Duodenal mucosa (tissue), 2 donors: ENCODE measurements at regions not wholly inside any gene's neighbourhood (a gene's known extent, or its start where the extent isn't known, plus 50 kb on each side); places are given as distances from the start of the nearest gene placed in this dataset.

ENCODE experiments used
- H3K27ac ChIP-seq: one replicate; pipeline ENCODE4 v1.7.0; 2013; ENCODE audit warnings: low read depth, low read length
- H3K27me3 ChIP-seq, 2 donors: one replicate each; pipeline ENCODE4 v1.7.0; 2013; ENCODE audit warnings: low read length in 2 of 2, control low read depth in 1 of 2; ENCODE audit not compliant: insufficient read depth in 2 of 2, control insufficient read depth in 1 of 2
- H3K36me3 ChIP-seq, 2 donors: one replicate each; pipeline ENCODE4 v1.7.0; 2013; ENCODE audit warnings: low read length in 2 of 2, control low read depth in 1 of 2; ENCODE audit not compliant: insufficient read depth in 2 of 2, control insufficient read depth in 1 of 2
- H3K4me1 ChIP-seq, 2 donors: one replicate each; pipeline ENCODE4 v1.7.0; 2013; ENCODE audit warnings: low read length in 2 of 2, control low read depth in 1 of 2; ENCODE audit not compliant: insufficient read depth in 2 of 2, control insufficient read depth in 1 of 2
- H3K4me3 ChIP-seq, 2 donors: one replicate each; pipeline ENCODE4 v1.7.0; 2013; ENCODE audit warnings: low read length in 2 of 2, low read depth in 1 of 2
- H3K9ac ChIP-seq, 2 donors: one replicate each; pipeline ENCODE4 v1.7.0; 2013; ENCODE audit warnings: low read length in 2 of 2, low read depth in 1 of 2
- H3K9me3 ChIP-seq, 2 donors: one replicate each; pipeline ENCODE4 v1.7.0; 2013; ENCODE audit warnings: low read length in 2 of 2, control low read depth in 1 of 2; ENCODE audit not compliant: control insufficient read depth in 1 of 2

DNA sequence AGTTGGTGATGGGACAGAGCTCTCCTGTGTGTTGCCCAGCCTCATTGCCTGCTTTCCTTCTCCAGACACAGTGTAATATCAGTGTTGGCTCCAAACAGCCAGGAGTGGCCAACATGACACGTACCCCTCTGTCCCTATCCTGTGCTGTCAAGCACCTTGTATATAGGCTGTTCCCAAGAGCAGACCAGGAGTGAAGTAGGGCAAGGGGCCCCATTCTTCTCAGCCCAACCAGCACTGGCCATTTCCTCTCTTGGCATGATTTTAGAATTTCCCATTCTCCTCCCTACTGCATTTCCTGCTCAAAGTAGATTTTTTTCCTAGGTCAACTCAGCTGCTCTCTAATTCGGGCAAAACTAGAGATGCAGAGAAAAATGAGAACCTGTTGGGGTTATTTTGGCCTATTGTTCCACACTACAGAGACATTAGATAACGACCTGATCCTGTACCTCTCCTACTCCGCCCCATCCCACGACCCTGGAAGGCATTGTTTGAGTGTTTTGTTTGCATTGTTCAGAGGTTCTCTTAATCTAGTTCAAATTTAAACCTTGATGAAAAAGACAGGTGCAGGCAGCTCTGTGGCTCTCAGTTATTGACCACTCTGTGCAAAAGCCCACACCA is 95.6 kb downstream of the RASSF10 start:
- H3K27me3 ChIP-seq = no peaks in the 10 kb centered on the region
- peaks cover 16 to 19% of the 10 kb centered on the region in 2 donors for H3K4me1 ChIP-seq
- H3K27ac ChIP-seq = no peak overlapping the region
- no peaks in the 10 kb centered on the region for H3K9me3 ChIP-seq
- H3K36me3 ChIP-seq = no peaks in the 10 kb centered on the region
- H3K4me3 ChIP-seq = no peak overlapping the region
- no peak overlapping the region for H3K9ac ChIP-seq

- H3K27me3 ChIP-seq = no peaks in the 10 kb centered on the region
- peak overlapping the region in 1 of 2 donors; percentile 19 for H3K9ac ChIP-seq
- no peak overlapping the region for H3K27ac ChIP-seq
- peaks cover 16 to 19% of the 10 kb centered on the region in 2 donors for H3K4me1 ChIP-seq
- H3K9me3 ChIP-seq = no peaks in the 10 kb centered on the region
- H3K4me3 ChIP-seq = no peak overlapping the region
- no peaks in the 10 kb centered on the region for H3K36me3 ChIP-seq
Observed at GRCh38 chr11:13105237-13105844, 96.2 kb downstream of the RASSF10 start.

- Histone ChIP-seq H3K36me3 (no peaks in the 10 kb centered on the region), H3K27me3 (no peaks in the 10 kb centered on the region), H3K9ac (no peak overlapping the region), H3K4me3 (no peak overlapping the region), H3K4me1 (peaks cover 16 to 19% of the 10 kb centered on the region in 2 donors), H3K9me3 (no peaks in the 10 kb centered on the region), H3K27ac (no peak overlapping the region)
Observed at GRCh38 chr11:13107544-13108044, 98.5 kb downstream of the RASSF10 start.

GRCh38 chr11:13108416-13108815 is 99.3 kb downstream of the RASSF10 start:
- Histone ChIP-seq H3K27me3 (no peaks in the 10 kb centered on the region), H3K36me3 (no peaks in the 10 kb centered on the region), H3K27ac (no peak overlapping the region), H3K4me3 (no peak overlapping the region), H3K4me1 (peaks cover 16 to 19% of the 10 kb centered on the region in 2 donors), H3K9ac (no peak overlapping the region), H3K9me3 (no peaks in the 10 kb centered on the region)

GRCh38 chr11:13109616-13110015 is 100.5 kb downstream of the RASSF10 start:
- Histone ChIP-seq H3K9ac (no peak overlapping the region), H3K27me3 (no peaks in the 10 kb centered on the region), H3K4me3 (no peak overlapping the region), H3K9me3 (no peaks in the 10 kb centered on the region), H3K4me1 (peaks cover 13 to 16% of the 10 kb centered on the region in 2 donors), H3K36me3 (no peaks in the 10 kb centered on the region), H3K27ac (no peak overlapping the region)

DNA sequence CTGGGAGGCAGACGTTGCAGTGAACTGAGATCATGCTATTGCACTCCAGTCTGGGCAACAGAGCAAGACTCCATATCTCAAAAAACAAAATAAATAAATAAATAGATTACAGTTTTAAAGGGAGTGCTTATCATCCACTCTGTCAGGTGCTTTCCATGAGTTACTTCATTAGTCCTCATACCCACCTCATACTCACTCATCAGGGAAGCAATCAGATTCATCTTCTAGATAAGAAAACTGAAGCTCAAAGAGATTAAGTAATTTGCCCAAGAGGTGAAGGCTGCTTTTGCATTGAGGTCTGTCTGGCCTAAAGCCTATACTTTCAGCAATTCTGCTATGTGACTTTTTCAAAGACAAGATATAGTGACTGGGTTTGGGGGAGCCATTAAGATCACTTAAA is 101.0 kb downstream of the RASSF10 start:
- H3K4me1 ChIP-seq = peaks cover 8 to 11% of the 10 kb centered on the region in 2 donors

GRCh38 chr11:13110929-13111812 is 102.1 kb downstream of the RASSF10 start:
- Histone ChIP-seq H3K27ac (no peak overlapping the region), H3K27me3 (no peaks in the 10 kb centered on the region), H3K4me1 (peaks cover 0 to under 1% of the 10 kb centered on the region in 2 donors), H3K36me3 (no peaks in the 10 kb centered on the region), H3K9me3 (no peaks in the 10 kb centered on the region), H3K9ac (no peak overlapping the region), H3K4me3 (no peak overlapping the region)

More for the DNA sequence above, 101.0 kb downstream of the RASSF10 start:
- Histone ChIP-seq H3K27ac (no peak overlapping the region), H3K27me3 (no peaks in the 10 kb centered on the region), H3K9ac (no peak overlapping the region), H3K36me3 (no peaks in the 10 kb centered on the region), H3K4me3 (no peak overlapping the region), H3K9me3 (no peaks in the 10 kb centered on the region)

DNA sequence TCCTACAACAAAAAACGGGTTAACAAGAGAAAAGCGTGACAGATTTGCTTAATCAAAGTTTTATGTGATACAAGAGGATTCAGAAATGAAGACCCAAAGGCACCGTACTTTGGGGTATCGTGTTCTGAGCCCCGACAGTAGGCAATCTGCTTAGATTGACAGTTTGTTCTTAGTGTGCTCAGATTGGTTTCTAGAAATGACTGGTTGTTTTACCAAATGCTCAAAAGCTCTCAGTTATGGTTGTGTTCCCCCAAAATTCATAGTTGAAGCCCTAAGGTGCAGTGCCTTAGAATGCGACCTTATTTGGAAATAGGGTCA is 102.7 kb downstream of the RASSF10 start:
- H3K27ac ChIP-seq = no peak overlapping the region
- no peak overlapping the region for H3K9ac ChIP-seq
- no peaks in the 10 kb centered on the region for H3K9me3 ChIP-seq
- no peaks in the 10 kb centered on the region for H3K36me3 ChIP-seq
- no peak overlapping the region for H3K4me3 ChIP-seq
- H3K4me1 ChIP-seq = no peaks in the 10 kb centered on the region
- H3K27me3 ChIP-seq = no peaks in the 10 kb centered on the region

- H3K36me3 ChIP-seq = no peaks in the 10 kb centered on the region
- H3K27me3 ChIP-seq = no peaks in the 10 kb centered on the region
- H3K9ac ChIP-seq = no peak overlapping the region
- H3K4me3 ChIP-seq = no peak overlapping the region
- H3K27ac ChIP-seq = no peak overlapping the region
- H3K4me1 ChIP-seq = no peaks in the 10 kb centered on the region
- H3K9me3 ChIP-seq = no peaks in the 10 kb centered on the region
Observed at GRCh38 chr11:13114566-13115379, 105.7 kb downstream of the RASSF10 start.
